Posterior vena cava (tissue), 2 donors: ENCODE measurements at regions not wholly inside any gene's neighbourhood (a gene's known extent, or its start where the extent isn't known, plus 50 kb on each side); places are given as distances from the start of the nearest gene placed in this dataset.

Source experiments
- DNase-seq: peaks from one replicate; pipeline ENCODE4 v3.0.0-alpha.2; 2020; ENCODE audit warnings: low spot score
- intact Hi-C, 2 donors: fragments of 100-400 bp; cut with DNase I; formaldehyde crosslinking; loops; one replicate each; pipeline versions ENCODE4 v1.14.1 to v1.14.2; 2022 to 2023
- donor health status: DM: yes; HTN: yes; CAD: no.
- donor health status: DM: yes; HTN: yes; CAD: no.

DNA sequence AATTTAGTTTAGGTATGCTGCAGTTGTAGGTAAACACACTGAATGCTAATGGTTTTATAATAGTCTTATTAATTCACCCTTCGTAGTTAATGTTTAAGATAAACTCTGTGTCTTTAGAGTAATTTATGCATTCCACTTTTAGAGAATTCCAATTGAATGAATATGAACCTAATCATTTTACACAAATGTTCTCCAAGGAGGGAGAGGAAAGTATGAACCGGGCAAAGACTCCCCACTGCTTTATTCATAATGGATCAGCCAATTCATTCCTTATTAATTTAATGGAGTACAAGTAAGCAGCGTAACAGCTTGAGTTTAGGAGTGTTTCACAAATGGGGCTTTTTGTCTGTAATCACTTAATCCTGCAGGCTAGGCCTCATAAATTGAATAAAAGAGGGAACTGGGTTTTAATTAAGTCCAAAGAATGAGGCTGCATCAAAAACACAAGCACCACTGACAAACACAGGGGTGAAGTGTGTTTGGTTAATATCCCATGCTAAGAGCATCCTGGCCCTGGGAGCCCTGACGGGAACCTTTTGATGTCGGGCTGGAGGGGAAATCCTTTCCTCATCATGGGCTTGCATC lies 375.7 kb upstream of the DYNLRB2 start:
- DNase-seq, result no peak
- intact Hi-C loops, result no loop called here

DNA sequence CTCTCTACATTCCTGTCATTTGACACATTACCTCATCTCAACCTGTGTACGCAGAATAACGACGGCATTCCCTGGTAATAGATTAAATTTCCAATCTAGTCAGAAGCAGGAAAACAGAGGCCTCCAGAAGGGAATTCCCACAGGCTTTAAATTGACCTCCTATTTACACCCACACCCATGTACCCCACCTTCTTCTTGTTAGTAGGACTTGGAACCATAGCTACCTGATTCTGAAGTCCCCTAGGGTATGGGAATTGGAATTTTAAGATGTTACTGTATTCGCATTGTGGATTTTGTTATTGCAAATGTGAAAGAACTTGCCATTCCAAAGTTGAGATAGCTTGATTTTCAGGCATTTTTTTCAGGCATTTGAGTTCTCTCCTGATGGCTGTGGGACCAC lies 377.5 kb upstream of the DYNLRB2 start:
- no peak for DNase-seq
- intact Hi-C loops, result no loop called here

DNA sequence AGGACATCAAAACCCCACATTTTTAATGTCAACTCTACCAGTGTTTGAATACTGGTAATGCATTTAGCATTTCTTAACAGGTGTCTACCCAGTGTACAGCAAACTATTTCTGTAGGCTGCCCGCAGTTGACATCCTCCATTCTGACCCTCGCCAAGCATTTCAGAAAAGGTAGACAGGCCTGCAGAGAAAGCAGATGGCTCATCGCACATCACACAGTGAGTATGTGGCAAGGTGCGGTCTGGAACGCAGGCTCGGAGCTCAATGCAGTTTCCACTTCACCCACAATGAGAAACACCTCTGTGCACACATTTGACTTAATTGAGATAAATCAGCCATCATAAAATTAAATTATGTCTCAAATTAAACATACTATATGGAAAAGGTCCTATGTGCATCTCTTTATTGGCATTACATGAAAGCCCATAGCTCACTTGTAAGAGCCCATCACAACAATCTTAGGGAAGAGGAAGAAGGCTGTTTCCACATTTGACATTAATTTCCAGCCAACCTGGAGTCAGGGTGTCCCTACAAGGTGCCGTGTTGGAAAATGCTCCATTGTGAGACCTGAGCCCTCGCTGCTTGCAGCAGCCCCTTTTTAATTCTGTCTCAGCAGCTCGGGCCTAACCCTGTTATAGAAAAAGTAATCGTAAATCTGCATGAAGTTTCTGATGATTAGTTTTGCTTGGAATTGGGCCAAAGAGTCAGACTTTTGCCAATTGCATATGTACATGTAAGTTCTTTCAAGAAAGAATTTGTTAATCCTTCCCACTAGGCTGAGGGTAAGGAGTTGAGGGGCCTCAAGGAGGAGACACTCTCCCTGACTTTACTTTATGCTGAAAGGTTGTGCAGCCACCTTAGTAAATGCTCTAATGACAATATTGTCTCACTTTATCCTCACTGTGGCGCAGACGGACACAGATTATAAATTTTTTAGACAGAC lies 378.7 kb upstream of the DYNLRB2 start:
- no peak for DNase-seq
- intact Hi-C loops, result no loop called here

DNA sequence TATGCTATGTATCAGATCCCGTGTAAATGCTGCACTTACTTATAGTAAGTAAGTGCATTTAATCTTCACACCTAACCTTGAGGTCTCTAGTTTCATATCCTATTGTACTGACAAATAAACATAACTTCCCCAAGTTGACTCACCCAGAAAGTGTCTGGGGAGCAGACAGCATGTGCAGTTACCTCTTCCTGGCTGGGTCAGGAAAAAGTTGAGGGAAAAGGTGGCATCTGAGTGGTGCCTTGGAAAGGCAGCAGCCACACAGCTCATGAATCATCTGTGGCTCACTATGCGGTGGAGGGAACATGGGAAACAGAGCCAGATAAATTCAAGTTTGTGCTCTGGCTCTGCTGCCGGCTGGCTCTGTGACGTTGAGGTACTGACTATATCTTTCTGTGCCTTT lies 382.0 kb upstream of the DYNLRB2 start:
- intact Hi-C loops, result no loop called here
- no peak for DNase-seq

DNA sequence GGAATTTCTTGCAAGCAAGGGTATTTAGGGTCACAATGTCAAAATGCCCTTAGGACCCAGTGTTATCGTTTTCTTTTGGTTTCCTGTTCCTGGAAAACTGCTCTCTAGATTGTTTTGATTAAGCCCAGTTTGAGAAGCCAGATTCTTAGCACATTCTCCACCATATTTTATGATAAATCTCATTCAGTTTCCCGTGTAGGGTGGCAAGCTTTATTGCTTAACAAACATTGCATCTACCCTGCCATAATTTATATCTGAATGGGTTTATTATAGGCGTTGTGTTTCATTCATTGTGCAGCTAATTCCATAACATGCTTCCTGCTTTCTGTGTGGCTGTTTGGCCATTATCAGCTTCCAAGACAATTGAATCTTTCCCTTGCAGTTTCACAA lies 389.1 kb upstream of the DYNLRB2 start:
- no peak for DNase-seq
- intact Hi-C loops, result no loop called here

DNA sequence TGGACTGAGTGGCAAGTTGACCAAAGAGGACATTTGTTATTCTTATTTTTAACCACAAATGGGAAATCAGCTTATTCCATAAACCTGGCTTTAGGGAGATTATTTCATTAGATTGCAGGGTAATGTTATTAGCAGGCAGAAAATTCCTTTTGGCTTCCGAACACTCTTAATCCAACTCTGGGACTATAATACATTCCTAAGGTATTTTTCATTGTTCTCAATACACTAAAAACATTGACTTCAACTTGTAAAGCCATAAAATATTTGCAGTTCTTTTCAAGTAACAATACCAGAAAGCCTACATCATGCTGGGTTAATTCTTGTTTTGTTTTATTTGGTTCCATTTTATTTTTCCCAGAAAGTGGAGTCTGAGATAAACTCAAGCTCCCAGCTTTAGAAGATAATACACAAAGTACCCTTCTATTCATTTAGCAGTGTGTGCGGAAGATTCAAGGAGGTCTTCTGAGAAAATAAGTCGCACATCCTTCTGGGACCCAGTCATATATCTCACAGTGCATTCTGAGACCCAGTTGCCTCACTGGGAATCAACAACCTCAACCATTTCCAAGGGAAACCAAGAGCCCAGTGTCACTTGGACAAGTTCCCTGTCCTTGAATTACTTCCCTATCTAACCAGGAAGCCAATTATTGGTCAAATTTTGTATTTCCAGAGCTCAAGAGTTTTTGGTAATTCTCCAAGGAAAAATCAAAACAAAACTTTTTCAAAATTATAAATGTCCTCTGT lies 389.6 kb upstream of the DYNLRB2 start:
- DNase-seq, result no peak
- intact Hi-C loops, result no loop called here

DNA sequence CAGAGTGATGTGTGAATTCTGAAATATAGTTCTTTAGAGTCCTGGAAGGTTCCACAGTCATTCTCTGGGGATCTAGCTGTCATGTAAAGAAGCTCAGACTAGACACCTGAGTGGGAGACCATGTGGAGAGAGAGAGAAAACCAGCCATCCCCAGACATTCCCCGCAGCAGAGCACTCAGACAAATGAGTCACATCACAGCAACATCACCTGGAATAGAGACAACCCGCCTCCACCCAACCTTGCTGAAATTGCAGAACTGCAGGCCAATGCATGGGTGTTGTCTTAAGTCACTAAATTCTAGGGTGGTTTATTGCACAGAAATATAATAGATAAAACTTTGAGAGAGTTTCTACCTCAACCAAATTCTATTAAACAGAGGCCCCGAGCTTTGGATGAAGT lies 392.0 kb upstream of the DYNLRB2 start:
- DNase-seq, result no peak
- intact Hi-C loops, result no loop called here

DNA sequence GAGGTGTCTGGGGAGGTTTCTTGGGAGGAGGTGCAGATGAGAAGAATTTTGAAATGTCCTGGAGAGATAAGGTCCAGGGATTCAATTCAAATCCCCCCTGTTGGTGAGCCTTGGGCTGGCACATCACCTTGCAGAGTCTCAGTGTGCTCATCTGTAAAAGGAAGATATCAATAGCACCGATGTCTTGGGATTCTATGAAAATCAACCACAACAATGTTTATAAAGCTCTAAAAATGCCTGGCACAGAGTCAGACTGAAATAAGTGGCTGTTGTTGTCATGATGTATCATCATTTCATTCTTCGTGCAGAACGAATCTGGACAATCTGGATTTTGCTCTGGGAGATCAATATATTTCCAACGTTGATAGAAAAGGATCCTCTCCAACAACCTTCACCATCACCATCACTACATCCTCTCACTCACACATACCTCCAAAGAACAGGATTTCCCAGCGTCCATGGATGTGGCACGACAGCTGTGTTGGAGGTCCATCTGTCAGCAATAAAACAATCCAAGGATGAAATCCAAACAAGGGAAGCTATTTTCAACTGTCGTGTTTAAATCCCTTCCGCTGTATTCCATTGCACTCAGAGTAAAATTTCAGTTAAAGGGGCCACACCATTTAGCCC lies 393.7 kb upstream of the DYNLRB2 start:
- intact Hi-C loops, result no loop called here
- no peak for DNase-seq

DNA sequence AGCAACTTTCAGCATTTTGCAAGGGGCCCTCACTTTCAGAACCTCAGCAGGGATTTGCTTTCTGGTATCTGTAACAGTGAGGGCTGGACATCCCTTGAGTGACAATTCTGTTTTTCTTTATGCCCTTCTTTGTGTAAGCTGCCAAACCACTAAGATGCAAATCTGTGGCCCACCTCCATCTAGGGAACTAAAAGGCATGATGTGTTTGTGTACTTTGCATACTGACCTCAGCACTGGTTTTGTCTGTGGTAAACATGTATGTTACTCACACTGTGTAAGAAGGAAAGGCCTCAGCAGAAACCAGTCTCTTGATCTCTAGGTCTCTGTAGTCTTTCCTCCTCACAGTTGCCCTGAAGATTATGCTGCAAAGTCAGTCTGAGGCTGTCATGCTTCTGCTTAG lies 396.6 kb upstream of the DYNLRB2 start:
- no peak for DNase-seq
- intact Hi-C loops, result no loop called here

DNA sequence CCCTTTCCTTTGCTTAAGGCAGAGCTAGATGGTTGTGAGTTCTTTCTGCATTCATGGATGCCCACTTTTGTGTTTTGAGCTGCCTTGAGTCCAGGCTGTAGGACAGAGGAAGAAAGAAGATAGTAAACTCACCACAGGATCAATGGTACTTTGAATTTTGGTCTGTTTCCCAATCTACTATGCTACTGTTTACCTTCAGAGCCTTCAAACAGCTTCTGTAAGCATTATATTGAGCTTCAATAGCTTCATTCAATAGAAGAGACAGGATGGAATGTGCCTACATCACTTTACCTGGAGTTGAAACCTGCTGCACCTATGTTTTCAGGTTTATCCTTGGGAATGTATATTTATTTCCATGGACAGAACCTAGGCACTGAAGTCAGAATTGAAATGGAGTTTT lies 397.9 kb upstream of the DYNLRB2 start:
- intact Hi-C loops, result no loop called here
- DNase-seq, result no peak

DNA sequence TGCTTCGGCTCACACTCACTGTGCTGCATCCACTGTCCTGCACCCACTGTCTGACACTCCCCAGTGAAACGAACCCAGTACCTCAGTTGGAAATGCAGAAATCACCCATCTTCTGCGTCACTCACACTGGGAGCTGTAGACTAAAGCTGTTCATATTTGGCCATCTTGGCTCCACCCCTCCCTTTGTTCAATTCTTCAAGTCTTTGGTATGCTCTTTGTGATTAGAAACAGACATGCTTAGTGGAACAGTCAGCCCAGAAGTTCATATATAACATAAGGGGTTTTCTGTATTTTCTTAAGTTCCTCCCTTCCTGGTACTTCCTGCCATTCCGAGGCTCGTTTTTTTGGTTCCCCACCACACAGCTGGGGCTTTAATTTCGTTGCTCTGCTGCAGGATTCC lies 398.5 kb upstream of the DYNLRB2 start:
- intact Hi-C loops, result no loop called here
- no peak for DNase-seq

DNA sequence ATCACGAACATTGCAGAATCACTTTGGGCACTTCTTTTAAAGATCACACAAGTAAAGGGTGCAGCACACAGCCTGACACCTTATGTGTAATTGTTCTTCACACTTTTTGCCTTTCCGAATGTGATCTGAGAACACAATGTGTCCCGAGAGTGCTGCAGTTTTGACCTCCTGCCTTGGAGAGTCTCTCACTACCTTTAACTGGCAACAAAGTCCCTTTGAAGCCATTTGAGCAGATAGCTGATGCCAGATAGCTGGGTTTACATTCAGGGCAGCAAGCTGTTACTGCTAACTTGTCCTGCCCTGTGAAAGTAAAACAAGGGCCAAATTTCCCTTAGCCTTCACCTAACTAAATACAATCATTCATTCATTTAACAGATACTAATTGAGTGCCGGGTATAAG lies 411.0 kb upstream of the DYNLRB2 start:
- DNase-seq, result no peak

DNA sequence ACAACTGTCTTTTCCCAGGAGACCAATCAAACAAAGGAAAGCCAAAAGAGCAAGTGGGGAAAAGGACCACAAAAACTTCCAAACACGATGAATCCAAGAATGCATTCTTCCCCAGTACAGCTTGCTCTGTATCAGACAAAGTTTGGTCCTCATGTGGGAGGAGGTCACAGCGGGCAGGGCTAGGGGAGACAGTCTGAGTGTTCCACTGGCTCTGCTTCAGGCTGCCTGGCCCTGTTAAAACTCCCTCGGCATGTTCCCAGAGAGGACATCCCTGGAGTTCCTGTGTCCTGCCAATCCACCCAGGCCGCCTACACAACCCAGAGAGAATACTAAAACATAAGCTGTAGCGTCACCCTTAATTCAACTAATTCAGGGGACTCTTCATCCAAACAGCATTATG lies 415.1 kb upstream of the DYNLRB2 start:
- intact Hi-C loops, result no loop called here
- DNase-seq, result peak; percentile 87

More for the DNA sequence above, 411.0 kb upstream of the DYNLRB2 start:
- intact Hi-C loops, result no loop called here

DNA sequence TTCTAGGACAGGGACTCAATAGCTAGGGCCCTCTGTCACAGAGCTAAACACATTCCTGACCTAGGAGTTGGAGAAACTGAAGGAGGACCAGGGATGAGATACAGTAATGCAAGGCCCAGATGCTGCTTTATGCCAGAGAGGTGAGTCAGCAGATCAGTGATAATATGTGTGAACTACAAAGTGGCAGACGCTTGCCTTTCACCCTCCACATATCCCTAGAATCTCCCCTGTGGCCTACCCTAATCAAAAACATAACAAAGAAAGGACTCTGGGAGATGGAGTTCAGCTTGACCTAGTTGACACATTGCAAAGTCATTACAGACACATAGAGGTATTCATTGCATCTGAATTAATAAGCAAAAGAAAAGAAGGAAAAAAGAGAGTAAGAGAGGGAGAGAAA lies 417.6 kb upstream of the DYNLRB2 start:
- no peak for DNase-seq

DNA sequence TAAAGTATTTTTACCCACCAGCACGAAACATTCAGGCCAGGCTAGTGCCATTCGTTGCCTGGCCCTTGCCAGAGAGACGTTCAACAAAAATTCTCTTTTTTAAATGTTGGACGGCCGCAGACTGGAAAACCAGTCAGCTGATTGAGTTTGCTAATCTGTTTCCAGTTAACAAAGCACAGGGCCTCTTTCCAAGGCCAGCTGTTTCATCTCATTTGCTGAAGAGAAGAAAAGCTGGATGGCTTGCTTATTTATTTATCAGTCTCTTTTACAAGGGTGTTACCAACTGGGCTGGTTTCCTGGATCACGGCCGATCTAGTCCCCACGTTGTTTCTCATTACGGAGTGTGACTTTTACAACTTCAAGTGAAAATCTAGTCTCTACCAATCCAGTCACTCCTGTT lies 418.7 kb upstream of the DYNLRB2 start:
- intact Hi-C loops, result no loop called here
- peak; percentile 80 for DNase-seq

More for the DNA sequence above, 417.6 kb upstream of the DYNLRB2 start:
- intact Hi-C loops, result no loop called here

DNA sequence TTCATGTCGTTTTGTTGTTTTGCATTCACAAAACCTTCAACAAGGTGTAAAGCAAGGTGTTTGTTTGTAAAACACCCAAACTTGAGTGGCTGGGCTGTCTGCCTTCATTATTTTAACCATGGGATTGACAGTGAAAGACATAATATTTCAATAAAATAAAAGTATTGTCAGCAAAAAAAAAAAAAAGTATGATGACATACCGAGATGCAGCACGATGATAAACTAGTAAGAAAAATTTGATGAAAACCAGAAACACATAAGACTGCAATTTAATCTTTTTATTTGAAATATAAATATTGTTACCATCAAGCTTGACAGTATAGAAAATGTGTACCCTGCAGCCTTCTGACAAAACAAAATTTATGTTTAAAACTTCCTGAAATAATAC lies 419.3 kb upstream of the DYNLRB2 start:
- DNase-seq, result no peak
- intact Hi-C loops, result no loop called here

DNA sequence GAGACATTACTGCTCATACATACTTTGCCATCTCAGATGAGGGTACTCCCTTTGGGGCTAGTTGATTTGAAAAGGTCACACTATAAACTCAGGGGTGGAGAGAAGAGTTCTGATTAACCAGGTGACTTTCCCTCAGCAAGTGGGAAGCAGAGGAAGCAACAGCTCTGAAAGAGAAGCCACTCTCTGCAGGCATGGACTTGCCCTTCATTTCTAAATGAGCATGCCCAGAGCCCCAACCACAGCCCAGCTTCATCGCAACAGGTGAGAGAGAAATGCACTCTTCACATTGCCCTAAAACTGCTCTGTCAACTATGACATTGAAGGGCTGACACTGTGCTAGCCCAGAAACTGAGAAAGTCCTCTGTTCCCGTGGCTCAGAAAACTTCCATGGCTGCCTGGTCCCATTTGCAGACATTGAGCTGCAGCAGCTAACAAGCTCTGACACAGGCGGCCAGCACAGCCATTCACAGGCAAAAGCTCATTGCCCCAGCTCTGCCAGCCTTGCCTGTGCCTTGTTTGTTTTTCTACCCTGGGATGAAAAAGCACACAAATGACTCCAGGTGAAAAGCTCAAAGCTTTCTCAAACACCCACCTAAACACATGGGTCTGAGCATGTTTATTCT lies 419.8 kb upstream of the DYNLRB2 start:
- intact Hi-C loops, result no loop called here

DNA sequence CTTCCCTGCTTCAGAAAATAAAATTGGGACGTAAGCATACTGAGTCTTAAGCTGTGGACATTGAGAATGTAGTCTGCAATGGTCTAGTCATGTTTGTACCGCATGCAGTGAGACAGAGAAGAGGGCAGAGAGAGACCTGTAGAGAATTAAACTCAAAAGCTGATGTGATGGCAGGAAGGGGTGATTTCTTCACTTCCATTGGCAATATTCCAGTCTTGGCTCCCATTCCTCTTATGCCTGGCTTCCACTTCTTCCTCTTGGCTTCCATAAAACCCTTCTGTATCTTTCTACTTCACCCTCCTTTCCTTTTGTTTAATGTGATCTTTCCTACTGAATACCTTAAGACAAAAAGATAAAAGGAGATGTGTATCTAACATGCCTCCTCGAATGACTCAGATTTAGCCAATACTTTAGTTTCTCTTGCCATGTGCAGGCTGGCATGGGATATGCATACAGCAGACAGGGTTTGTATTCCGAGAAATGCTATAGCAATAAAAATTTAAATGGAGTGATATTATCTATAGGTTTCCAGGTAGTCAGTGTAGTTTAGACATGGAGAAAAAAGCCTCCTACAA lies 423.1 kb upstream of the DYNLRB2 start:
- DNase-seq, result no peak
- intact Hi-C loops, result no loop called here

More for the DNA sequence above, 419.8 kb upstream of the DYNLRB2 start:
- DNase-seq, result no peak

DNA sequence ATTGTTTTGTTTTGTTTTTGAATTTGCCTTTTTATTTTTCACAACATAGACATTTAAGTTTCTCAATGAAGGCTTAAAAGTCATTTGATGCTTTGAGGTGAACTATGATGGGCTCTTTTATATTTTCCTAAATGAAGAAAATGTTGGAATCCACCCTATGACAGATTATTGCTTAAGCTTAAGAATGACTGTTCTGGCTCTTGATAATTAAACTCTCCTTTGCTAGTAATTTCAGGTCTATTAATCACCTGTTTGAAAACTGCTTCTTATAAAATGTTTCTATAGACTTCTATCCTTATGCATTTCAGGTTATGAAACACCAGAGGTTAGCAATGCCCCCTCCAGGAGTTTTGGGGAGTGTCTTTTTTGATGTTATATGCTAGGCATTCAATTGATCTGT lies 424.1 kb upstream of the DYNLRB2 start:
- no peak for DNase-seq
- intact Hi-C loops, result no loop called here
